GM13976 (cell line): ENCODE measurements at regions not wholly inside any gene's neighbourhood (a gene's known extent, or its start where the extent isn't known, plus 50 kb on each side); places are given as distances from the start of the nearest gene placed in this dataset.

Source experiments
- DNase-seq: peaks from one replicate; pipeline ENCODE4 v3.0.0; 2012; ENCODE audit warnings: low spot score
- CTCF ChIP-seq: IDR thresholded peaks from 2 replicates; pipeline ENCODE4 v1.5.1; 2012; ENCODE audit warnings: borderline replicate concordance, mild to moderate bottlenecking; ENCODE audit not compliant: insufficient read depth; ENCODE audit errors: extremely low read depth, missing control alignments, control extremely low read depth
- in situ Hi-C: fragments of 300-500 bp; cut with MboI; formaldehyde crosslinking; loops from one replicate; pipeline ENCODE4 v1.12.0; 2022; ENCODE audit warnings: low sequenced_read_pairs, mixed read lengths, inconsistent platforms; ENCODE audit not compliant: unreplicated experiment

- no peak for DNase-seq
- in situ Hi-C loops: no loop called here
- TF ChIP-seq CTCF: no peak
These were observed 149.9 kb upstream of the CAMK1G start for GRCh38 chr1:209433649-209434031.

GRCh38 chr1:209434066-209434465 is 149.4 kb upstream of the CAMK1G start:
- TF ChIP-seq CTCF: no peak
- DNase-seq: no peak
- in situ Hi-C loops: no loop called here

GRCh38 chr1:209434631-209435217 is 148.8 kb upstream of the CAMK1G start:
- no peak for TF ChIP-seq CTCF
- in situ Hi-C loops: no loop called here
- no peak for DNase-seq

GRCh38 chr1:209435654-209436566 is 147.6 kb upstream of the CAMK1G start:
- peak; percentile 54 for DNase-seq
- in situ Hi-C loops: no loop called here
- peak; percentile 47 for TF ChIP-seq CTCF

GRCh38 chr1:209439828-209440227 is 143.7 kb upstream of the CAMK1G start:
- no peak for DNase-seq
- TF ChIP-seq CTCF: no peak
- in situ Hi-C loops: no loop called here

- TF ChIP-seq CTCF: no peak
- no peak for DNase-seq
These were observed 140.1 kb upstream of the CAMK1G start for GRCh38 chr1:209443361-209443931.

More at GRCh38 chr1:209443361-209443931, 140.1 kb upstream of the CAMK1G start:
- in situ Hi-C loops: no loop called here
